Suprapubic skin (tissue), 4 donors: ENCODE measurements at regions not wholly inside any gene's neighbourhood (a gene's known extent, or its start where the extent isn't known, plus 50 kb on each side); places are given as distances from the start of the nearest gene placed in this dataset.

Experiments used
- DNase-seq, 2 donors: peaks; one replicate each; pipeline ENCODE4 v3.0.0-alpha.2; 2019; ENCODE audit warnings: low spot score in 2 of 2
- H3K27ac ChIP-seq: fragments of 200-600 bp; sonication (generic); one replicate; pipeline ENCODE4 v1.5.1; 2019
- H3K27me3 ChIP-seq: fragments of 200-600 bp; sonication (generic); one replicate; pipeline ENCODE4 v1.5.1; 2019
- H3K36me3 ChIP-seq: fragments of 200-600 bp; sonication (generic); one replicate; pipeline ENCODE4 v1.5.1; 2019
- H3K4me1 ChIP-seq: fragments of 200-600 bp; sonication (generic); one replicate; pipeline ENCODE4 v1.5.1; 2019
- H3K4me3 ChIP-seq: fragments of 200-600 bp; sonication (generic); one replicate; pipeline ENCODE4 v1.5.1; 2019; ENCODE audit warnings: mild to moderate bottlenecking
- H3K9me3 ChIP-seq: fragments of 200-600 bp; sonication (generic); one replicate; pipeline ENCODE4 v1.5.1; 2019
- EP300 ChIP-seq: sonication (generic); formaldehyde crosslinking; IDR thresholded peaks from one replicate; pipeline ENCODE4 v1.6.1; 2017; ENCODE audit warnings: antibody characterized with exemption
- POLR2A ChIP-seq, 2 donors: fragments of 450-650 bp; IDR thresholded peaks; one replicate each; pipeline ENCODE4 v1.6.1; 2017; ENCODE audit warnings: antibody characterized with exemption in 2 of 2, mild to moderate bottlenecking in 2 of 2, moderate library complexity in 2 of 2
- POLR2AphosphoS5 ChIP-seq, 3 donors: sonication (generic); formaldehyde crosslinking; IDR thresholded peaks; one replicate each; pipeline ENCODE4 v1.6.1; 2017; ENCODE audit warnings: antibody characterized with exemption in 3 of 3
- WGBS: methylation state at CpG from one replicate; pipeline ENCODE4 v1.1.5; 2018; 5-methylcytosine and 5-hydroxymethylcytosine counted together
- TF ChIP-seq, protein P1 (sequence below), 2 donors: fragments of 200-600 bp in 1 of 2; fragments of 450-650 bp in 1 of 2; sonication (generic) in 1 of 2; IDR thresholded peaks; one replicate each; pipeline ENCODE4 v1.5.1; 2016 to 2019; ENCODE audit warnings: antibody characterized with exemption in 2 of 2, mild to moderate bottlenecking in 1 of 2, moderate library complexity in 1 of 2

GRCh38 chr4:3387154-3387942 lies 54.4 kb upstream of the HGFAC start:
- H3K4me3 ChIP-seq, result peak overlapping the region; percentile 48
- no peak for DNase-seq

DNA sequence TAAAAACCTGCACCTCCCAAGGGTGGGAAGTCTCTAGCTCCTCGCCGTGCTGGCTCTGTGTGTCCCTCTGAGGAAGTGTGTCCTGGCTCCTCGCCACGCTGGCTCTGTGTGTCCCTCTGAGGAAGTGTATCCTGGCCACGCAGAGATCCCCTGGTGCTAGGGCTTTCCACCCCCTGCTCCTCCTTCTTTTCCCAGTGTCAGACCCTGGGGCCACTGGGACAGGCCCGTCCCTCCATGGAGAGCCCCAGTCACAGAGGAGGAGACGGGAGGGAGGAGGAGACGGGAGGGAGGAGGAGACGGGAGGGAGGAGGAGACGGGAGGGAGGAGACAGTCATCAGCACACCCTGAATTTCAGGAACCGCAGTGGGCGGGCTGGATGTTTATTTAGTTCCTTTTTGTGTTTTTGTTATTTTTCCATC lies 53.8 kb upstream of the HGFAC start:
- H3K27ac ChIP-seq, result peak overlapping the region; percentile 88
- DNase-seq, result peak; percentile 88 to 92
- peaks cover 77% of the 10 kb centered on the region for H3K4me1 ChIP-seq
- peak overlapping the region; percentile 48 for H3K4me3 ChIP-seq
- no peaks in the 10 kb centered on the region for H3K27me3 ChIP-seq
- no peaks in the 10 kb centered on the region for H3K36me3 ChIP-seq
- WGBS, result 15% methylated on average over 10 of the region's 12 CpGs
- TF ChIP-seq POLR2AphosphoS5 (IDR thresholded peaks at IDR 0.05) (no peak), POLR2A (IDR thresholded peaks at IDR 0.05) (no peak), EP300 (no peak)
- TF ChIP-seq, protein P1, sequence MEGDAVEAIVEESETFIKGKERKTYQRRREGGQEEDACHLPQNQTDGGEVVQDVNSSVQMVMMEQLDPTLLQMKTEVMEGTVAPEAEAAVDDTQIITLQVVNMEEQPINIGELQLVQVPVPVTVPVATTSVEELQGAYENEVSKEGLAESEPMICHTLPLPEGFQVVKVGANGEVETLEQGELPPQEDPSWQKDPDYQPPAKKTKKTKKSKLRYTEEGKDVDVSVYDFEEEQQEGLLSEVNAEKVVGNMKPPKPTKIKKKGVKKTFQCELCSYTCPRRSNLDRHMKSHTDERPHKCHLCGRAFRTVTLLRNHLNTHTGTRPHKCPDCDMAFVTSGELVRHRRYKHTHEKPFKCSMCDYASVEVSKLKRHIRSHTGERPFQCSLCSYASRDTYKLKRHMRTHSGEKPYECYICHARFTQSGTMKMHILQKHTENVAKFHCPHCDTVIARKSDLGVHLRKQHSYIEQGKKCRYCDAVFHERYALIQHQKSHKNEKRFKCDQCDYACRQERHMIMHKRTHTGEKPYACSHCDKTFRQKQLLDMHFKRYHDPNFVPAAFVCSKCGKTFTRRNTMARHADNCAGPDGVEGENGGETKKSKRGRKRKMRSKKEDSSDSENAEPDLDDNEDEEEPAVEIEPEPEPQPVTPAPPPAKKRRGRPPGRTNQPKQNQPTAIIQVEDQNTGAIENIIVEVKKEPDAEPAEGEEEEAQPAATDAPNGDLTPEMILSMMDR (IDR thresholded peaks at IDR 0.05), result no peak
- no peaks in the 10 kb centered on the region for H3K9me3 ChIP-seq

More at GRCh38 chr4:3387154-3387942, 54.4 kb upstream of the HGFAC start:
- peaks cover 77% of the 10 kb centered on the region for H3K4me1 ChIP-seq
- no peaks in the 10 kb centered on the region for H3K9me3 ChIP-seq
- peak overlapping the region; percentile 88 for H3K27ac ChIP-seq
- TF ChIP-seq, protein P1 (IDR thresholded peaks at IDR 0.05), result no peak
- no peak for TF ChIP-seq POLR2AphosphoS5 (IDR thresholded peaks at IDR 0.05)
- TF ChIP-seq EP300, result no peak
- TF ChIP-seq POLR2A (IDR thresholded peaks at IDR 0.05), result no peak
- 48% methylated on average over 15 of the region's 15 CpGs for WGBS
- H3K27me3 ChIP-seq, result no peaks in the 10 kb centered on the region
- no peaks in the 10 kb centered on the region for H3K36me3 ChIP-seq

DNA sequence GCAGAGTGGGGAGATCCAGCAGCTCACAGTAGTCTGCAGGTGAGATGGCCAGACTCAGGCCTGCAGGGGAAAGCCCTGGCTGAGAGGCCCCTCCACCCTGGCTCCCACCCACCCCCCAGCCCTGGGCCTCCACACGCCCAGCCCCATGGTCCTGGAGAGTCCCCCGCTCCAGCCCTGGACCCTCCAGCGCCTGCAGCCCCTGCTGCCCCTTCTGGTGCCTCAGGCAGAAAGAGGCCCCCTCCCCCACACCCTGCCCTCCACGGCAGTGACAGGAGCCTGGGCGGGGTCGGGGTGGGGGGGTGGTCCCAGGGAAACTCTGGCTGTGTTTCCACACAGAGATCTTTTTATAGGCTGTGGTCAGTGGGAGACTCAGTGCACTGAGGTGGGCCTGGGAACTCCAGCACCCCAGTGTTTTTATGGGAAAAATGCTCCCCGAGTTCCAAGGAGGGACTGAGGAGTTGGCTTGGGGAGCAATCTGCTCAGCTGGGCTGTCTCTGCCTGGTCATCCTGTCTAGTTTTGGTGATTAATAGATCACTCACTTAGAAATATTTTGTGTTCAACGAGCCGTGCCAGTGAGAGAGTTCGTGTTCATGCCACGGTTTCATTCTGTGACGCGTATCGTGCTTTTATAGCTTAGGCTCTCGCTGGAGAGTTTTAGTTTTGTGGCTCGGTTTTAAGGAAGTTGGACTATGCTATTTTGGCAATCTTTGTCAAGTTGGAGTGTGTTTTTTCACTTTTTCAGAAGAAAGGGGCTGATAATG lies 53.1 kb upstream of the HGFAC start:
- Histone ChIP-seq H3K9me3 (no peaks in the 10 kb centered on the region), H3K27me3 (no peaks in the 10 kb centered on the region), H3K4me1 (peaks cover 77% of the 10 kb centered on the region), H3K36me3 (no peaks in the 10 kb centered on the region), H3K4me3 (peak overlapping the region; percentile 48), H3K27ac (peak overlapping the region; percentile 88)
- DNase-seq, result peak in 1 of 2 donors; percentile 74
- 2% methylated on average over 10 of the region's 16 CpGs for WGBS
- TF ChIP-seq, protein P1 (IDR thresholded peaks at IDR 0.05), result no peak
- TF ChIP-seq POLR2AphosphoS5 (IDR thresholded peaks at IDR 0.05) (no peak), EP300 (no peak), POLR2A (IDR thresholded peaks at IDR 0.05) (no peak)

DNA sequence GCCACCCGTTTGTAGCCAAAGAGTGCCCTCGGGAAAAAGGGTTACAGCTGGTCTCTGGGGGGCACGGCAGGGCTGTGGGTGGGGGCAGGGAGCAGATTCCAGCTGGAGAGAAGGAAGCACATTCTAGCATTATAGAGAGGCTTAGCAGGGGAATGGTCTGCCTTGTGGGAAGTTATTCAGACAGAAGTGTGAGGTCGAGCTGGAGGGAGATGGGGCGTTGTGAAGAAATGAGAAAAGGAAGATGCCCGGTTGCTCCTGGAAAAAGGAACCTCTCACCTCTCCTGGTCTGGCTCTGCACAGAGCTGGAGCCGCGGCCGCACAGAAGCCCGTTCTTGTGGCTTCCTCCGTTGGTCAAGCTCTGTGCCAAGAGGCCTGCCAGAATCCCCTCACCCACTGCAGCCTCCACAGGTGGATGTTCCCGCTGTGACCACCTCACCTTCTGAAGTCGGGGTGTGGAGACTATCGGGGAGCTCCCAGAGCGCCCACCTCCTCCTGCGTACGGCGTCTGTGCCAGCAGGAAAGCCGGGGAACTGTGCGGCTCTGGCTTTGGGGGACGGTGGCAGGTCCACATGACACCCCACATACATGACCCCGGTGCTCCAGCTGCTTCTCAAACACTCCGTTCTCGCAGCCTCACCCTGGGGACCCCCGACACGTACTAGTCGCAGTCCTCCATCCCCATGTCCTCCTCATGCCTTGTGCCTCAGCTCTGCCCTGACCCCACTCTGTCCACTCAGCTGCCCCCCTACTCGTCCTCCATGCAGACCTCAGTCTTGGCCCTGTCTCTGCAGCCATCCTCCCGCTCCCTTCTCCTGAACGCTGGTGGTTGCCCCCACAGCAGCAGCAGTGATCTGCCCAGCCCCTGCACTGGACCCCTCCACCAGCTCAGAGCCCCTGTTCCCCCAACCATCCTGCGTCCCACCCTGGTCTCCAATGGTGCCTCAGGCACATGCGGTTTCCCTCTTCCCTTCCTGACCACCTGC lies 52.2 kb upstream of the HGFAC start:
- H3K36me3 ChIP-seq, result no peaks in the 10 kb centered on the region
- H3K27me3 ChIP-seq, result no peaks in the 10 kb centered on the region
- DNase-seq, result peak in 1 of 2 donors; percentile 61
- H3K4me1 ChIP-seq, result peaks cover 70% of the 10 kb centered on the region
- no peaks in the 10 kb centered on the region for H3K9me3 ChIP-seq
- TF ChIP-seq POLR2A (IDR thresholded peaks at IDR 0.05), result no peak
- TF ChIP-seq EP300, result no peak
- TF ChIP-seq, protein P1 (IDR thresholded peaks at IDR 0.05), result no peak
- no peak for TF ChIP-seq POLR2AphosphoS5 (IDR thresholded peaks at IDR 0.05)
- H3K27ac ChIP-seq, result peak overlapping the region; percentile 88
- WGBS, result 79% methylated on average over 30 of the region's 32 CpGs
- peak overlapping the region; percentile 48 for H3K4me3 ChIP-seq
